NCI-H2227 (cell line): ENCODE measurements at regions not wholly inside any gene's neighbourhood (a gene's known extent, or its start where the extent isn't known, plus 50 kb on each side); places are given as distances from the start of the nearest gene placed in this dataset.
A peak's percentile ranks its signal among the peaks of the same experiment; 100 is the strongest.

Experiments used
- DNase-seq: peaks from one replicate; lab custom pipeline; 2025; ENCODE audit not compliant: unreplicated experiment; lab: John Stamatoyannopoulos, UW

DNA sequence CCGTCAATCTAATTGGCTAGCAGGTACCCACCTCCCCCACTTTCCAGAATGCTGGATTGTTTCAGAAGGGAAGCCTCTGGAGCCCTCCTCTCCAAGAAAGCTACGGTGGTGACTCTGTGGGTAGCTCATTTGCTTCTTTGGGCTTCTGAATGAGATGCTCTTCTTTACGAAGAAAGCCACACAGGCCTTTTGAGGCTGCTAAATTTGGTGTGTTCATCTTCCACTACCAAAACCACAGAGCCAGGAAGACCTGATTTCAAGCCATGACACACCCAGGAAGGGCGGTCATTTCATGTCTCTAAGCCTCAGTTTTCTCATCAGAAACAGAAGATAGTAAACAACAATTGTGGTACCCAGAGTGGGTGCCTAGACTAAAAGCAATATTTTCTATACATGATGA is 901.2 kb downstream of the KCNMA1 start:
- DNase-seq, result no peak

DNA sequence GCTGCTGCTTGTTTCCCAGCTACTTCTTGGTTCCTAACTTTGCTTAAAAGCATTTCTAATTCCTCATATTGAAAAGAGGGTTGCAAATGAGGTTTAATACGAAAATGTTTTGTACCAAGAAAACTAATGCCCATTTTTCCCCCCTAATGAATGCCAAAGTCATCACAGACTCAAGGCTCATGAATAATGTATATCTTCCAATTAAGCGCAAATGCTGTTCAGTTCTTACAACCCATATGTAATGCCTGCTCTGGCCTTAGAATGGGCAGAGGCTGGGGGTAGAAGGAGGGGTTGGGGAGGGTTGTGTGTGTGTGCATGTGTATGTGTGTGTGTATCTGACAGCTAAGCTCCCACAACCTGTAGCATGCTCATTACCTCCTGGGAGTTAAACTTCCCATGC is 901.7 kb downstream of the KCNMA1 start:
- DNase-seq, result no peak

DNA sequence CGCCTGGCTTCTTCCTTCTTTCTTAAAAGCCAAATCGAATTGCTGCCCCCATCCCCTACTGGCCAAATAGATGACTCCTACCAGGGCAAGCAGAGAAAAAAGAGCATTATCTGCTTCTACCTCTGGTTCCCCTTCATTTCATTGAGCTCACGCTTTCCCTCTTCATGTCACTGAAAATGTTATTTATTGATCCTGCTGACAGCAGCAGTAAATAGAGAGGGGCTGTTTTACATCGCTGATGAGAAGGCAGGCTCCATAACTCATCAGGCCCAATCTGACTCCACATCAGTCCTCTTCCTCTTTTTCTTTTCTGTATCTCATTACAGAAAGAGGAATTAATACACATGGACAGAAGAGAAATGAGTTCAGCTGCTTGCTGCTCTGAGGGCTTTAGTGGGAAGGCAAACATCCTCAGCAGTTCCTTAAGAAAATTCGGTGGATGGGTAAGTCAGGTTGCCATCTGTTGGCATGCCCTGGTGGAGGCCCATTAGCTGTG is 904.1 kb downstream of the KCNMA1 start:
- DNase-seq, result no peak

DNA sequence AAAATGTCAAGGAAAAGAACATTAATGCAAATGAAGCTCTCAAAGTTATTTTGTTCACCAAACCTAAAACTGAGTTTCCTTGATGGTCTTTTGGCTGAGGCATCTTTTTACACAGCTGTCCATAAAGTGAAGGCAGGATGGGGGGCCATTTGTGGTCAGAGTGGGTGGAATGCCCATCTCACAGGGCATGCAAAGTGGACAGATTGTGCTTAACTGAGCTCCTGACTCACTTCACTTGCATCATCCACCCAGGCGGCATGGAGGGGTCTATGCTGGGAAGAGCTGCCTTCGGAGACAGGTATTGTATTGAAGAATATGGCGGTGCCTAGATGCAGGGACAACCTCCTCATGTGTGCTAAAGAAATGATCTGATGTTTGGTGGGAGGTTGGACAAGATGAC is 905.3 kb downstream of the KCNMA1 start:
- no peak for DNase-seq

DNA sequence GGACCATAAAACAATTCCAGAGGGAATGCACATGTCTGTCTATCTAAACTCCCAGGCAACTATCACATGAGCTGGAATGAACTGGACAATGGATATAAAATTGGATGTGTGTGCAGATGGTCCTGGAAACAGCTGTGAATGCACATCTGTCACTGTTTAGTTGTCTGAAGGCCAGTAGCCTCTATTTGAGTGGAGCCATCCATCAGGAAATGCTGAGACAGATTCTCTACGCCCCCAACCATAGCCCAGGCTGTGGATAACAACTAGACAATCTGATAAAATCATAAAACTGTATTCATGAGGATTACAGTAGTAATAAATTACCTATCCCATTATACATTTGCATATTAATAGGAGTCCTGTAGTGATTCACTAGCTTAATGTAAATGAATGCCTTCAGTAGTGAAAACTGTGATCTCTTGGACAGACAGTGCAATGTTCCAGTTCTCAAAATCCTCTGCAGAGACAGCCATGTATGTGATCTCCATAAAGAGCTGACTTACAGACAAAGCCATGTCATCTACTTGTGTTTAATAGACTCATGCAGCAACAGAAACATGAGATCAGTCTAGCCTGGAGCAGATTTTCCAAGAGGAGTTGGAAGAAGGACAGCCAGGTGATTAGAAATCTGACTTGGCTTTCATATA is 907.6 kb downstream of the KCNMA1 start:
- DNase-seq, result no peak

DNA sequence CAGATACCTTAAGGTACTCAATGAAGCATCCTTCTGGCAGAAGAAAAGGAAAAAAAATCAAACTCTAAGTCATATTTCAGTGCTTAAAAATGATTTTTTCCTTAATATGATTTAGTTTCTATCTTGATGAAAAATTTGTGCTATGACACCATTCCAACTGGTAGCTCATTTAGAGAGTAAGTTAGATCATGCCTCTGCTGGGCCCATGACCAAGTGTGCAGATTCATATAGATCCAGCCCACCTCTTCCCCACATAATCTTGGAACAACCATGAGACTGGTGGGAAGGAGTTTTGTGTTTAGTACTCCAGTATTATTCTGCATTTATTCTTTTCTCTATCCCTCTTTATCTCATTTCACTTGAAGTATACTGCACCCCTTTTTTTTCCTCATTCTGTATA is 908.3 kb downstream of the KCNMA1 start:
- no peak for DNase-seq

DNA sequence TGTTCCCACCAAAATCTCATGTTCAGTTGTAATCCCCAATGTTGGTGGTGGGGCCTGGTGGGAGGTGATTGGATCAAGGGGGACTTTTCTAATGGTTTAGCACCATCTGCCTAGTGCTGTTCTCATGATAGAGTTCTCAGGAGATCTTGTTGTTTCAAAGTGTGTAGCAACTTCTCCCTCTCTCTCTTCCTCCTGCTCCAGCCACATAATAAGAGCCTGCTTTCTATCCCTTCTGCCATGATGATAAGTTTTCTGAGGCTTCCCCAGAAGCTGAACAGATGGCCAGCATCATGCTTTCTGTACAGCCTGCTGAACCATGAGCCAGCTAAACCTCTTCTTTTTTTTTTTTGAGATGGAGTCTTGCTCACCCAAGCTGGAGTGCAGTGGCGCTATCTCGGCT is 910.6 kb downstream of the KCNMA1 start:
- no peak for DNase-seq

DNA sequence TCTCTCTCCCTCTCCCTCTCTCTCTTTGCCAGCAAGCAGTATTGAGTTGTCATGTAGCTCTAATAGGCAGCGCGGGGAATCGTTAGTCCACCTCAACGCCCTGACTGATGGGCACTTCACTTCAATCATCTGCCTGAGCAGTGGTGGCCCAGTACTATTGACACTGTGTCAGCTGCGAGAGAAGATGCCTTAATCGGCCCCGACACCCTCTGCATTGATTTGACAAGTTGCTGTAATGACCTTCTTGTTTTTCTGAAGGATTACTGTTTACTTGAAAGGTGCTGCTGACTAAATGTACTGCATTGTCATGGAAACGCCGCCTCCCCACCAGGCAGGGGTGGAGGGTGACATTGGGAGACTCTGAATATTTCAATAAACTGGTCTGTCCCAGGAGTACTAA is 913.8 kb downstream of the KCNMA1 start:
- peak; percentile 41 for DNase-seq

DNA sequence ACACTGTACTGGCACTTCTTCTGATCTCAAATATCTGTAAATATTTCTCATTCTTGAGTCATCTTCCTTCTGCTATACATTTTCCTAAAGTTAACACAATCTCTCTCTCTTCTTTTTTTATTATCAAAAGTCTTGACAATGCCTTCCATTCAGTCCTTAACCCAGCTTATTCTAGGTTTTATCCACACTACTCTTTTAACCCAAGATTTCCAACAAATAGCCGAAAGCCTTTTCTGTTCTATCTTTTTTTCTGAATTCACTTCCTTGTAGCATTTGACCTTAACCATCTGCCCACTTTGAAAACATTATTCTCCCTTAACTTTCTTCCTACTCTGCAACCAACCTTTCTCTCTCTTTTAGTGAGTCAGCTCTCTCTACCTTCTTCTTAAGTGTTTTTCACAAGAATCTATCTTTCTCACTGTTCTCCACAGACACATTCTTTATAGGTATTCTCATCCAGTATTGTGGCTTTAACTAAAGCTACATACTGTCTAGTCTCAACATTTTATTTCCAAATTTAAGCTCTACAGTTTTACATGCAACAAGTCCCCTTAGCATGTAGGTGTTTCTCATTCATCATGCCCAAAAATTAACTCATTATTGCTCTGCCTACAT is 915.6 kb downstream of the KCNMA1 start:
- DNase-seq, result no peak

DNA sequence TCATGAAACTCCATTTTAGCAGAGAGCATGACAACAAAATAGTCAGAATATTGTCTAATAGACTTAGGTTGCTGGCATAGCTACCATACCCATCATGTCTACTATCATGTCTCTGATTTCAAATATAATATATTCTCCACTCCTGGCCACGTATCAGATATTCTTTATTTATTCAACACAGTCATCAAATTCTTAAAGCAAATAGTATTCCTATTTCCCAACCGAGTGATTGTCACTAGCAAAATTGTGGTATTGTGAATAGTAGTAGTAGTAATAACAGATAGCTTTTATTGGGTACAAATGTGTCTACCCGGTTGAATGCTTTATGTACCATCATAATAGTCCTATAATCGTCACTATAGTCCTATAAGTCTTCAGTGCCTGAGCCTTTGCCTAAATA is 918.6 kb downstream of the KCNMA1 start:
- DNase-seq, result no peak

DNA sequence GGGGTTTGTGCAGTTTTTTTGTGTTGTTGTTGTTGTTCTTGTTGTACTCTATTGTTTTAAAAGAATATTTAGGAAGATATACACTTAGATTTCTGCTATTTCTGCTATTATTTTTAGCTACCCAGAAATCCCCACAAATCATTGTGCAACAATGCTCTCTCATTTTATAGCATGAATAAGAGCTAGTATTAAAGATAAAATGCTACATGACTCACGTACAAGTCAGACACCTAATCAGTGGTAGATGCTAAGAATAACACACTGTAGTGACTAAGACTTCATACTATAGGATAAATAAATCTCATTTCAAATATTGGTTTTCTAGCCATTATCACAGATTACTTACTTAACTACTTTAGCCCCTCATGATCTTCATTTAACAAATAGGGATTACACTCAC is 920.5 kb downstream of the KCNMA1 start:
- no peak for DNase-seq

DNA sequence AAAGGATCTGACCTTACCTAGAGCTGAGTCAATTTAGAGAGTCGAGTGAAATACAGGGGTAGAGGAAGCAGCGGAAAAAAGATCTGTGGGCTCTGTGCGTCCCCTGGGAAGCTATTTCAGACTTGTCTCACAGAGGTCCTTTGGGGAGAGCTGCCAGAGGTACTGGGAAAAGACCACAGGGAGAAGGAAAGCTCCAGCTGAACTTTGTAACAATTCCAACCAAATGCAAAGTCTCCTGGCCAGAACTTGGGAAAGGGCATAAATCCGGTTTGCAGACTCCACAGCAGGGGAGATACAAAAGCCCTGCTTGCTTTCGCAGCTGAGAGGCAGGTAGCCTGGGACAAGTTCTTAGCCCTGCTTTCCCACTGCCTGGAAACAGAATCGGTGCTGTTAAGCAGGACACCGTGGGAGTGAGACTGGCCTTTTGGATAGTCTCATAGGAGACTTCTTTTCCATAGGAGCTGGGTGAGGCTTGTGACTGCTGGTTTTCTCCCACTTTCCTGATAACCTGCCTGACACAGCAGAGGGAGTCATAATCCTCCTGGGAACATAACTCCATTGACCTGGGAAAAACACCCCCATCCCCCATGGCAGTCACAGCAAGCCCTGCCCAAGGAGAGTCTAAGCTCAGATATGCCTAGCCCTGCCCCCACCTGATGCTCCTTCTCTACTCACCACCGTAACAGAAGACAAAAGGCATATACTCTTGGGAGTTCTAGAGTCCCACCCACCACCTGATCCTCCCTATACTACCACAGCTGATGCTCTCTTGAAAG is 926.2 kb downstream of the KCNMA1 start:
- no peak for DNase-seq

DNA sequence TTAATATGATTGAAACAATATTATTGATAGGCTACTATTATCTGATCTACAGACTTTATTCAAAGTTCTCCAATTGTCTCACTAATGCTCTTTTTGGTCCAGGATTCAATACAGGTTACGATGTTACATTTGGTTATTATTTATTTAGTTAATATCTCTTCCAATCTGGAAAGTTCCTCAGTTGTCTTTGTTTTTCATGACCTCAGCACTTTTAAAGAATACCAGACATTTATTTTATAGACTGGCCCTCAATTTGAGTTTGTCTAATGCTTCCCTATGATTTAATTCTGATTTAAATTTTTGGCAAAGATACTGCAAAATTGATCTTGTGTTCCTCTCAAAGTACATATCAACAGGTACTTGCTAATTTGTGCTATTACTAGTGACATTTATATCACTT is 937.4 kb downstream of the KCNMA1 start:
- no peak for DNase-seq

DNA sequence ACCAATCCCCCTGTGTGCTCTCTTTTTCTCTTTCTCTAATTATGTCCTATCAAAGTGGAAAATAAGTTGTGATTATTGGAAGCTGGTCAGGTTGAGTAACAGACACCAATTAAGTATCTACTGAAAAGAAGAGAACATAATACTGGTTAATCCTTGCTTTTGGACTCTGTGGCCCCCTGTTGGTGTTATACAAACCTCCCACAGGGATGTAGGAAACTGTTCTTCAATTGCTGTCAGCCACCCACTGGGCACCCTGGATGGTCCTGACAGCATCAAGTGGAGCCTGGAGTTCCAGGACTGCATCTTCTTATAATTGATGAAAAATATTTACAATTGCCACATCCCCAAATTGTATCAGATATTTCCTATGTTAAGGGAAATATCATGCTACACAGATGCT is 939.7 kb downstream of the KCNMA1 start:
- DNase-seq, result no peak

DNA sequence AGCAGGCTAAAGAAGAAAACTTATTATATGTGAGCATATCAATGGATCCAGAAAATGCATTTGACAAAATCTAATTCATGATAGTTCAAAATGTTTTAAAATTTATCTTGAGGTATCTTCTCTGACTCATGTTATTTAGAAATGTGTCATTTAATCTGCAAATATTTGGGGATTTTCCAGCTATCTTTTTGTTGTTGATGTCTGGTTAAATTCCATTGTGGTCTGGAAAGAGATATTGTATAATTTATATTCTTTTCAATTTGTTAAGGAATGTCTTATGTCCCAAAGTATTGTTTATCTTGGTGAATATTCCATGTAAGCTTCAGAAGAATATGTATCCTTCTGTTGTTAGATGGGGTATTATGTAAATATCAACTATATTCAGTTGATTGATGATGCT is 942.5 kb downstream of the KCNMA1 start:
- DNase-seq, result no peak

DNA sequence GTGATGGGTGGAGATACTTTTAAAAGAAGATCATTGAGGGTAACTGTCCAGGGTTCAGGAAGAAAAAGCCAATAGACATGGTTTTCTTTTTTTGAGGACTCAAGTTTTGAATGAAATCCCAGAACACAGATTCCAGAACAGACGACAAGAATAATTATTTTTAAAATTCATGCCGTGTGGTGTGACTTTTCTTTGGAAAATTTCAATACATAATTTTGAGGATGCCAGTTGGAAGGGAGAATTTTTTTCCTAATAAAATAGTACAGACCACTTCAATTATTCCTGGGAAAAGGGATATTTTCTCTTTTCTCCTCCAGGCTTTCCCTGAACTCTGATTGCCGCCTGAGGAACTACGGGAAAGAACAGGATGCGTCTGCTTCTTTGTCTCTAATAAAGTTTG is 951.4 kb downstream of the KCNMA1 start:
- DNase-seq, result no peak

DNA sequence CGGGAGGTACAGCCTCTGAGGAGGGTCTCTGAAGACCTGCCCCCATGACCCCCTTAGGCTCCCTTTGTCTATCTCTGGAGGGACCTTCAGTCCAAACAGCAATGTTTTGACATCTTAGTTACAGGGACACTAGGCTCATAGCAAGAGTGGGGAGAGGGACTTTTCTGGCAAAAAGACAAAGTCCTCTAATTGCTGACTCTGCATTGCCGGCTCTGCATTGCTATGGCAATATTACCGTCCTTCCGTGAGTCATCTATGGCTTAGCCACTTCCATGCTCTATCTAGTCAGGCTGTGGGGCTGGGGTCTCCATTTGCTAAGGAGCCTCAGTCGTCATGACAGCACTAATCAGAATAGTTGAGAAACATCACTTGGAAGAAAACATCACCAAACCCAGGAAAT is 952.6 kb downstream of the KCNMA1 start:
- DNase-seq, result no peak

DNA sequence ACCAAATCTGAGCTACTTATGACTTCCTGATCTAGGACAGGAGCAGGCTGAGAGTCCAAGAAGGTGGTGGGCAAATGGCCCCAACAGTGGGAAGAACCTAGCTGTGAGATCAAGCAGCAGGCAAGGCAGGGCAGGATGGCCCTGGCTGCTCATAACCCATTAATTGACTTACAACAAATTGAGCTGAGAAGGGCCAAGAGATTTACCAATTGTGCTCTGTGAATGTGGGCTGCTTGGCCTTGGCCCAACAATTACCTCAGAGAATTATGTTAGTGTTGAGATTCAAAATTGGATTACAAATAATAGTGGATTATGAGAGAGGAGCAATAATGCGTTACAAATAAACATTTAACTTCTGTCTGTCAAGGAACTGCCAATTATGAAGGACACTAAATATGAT is 956.5 kb downstream of the KCNMA1 start:
- DNase-seq, result no peak

DNA sequence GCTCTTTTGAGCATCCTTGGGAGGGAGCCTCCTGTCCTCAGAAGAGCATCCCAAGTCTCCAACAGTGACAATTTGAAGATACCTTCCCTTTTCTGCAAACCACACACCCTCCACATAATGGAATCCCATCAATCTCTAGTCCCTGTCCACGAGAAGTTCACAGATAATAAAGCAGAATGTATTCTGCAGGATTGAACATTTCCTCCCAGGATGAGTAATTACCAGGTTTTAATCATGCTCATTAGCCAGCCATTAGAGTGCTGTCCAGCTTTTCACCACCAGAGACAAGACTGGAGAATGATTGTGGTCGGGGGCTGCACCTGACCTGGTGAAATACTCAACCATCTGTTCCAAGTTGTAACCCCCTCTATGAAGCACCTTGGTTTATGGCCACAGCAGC is 958.6 kb downstream of the KCNMA1 start:
- DNase-seq, result no peak

DNA sequence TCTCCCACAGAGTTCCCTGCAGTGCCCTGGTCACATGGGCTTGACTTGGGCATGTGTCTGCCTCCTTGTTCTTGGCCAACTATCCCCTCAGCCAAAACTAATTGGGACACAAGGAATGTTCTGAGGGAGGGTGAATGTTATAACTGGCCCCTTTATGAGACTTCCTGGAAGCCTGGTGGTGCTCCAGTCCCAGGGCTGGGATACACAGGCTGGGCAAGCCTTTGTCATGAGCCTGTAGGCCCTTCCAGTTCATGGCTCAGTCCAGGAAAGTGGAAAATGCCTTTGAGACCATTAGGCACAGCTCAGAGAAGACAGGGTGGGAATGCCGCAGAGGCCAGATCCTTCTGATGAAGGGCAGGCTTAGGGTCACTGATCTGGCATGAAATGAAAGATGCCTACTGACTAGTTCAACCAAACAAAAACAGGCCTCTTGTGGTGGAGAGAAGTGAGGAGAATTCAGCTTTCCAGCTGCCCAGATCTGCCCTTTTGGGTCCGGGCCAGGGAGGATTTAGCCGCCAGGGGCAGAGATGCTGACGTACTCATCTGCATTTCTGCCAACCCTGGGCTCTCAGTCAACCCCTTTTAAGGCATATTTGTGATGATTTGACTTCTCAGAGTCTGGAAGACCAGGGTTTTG is 961.5 kb downstream of the KCNMA1 start:
- DNase-seq, result no peak

DNA sequence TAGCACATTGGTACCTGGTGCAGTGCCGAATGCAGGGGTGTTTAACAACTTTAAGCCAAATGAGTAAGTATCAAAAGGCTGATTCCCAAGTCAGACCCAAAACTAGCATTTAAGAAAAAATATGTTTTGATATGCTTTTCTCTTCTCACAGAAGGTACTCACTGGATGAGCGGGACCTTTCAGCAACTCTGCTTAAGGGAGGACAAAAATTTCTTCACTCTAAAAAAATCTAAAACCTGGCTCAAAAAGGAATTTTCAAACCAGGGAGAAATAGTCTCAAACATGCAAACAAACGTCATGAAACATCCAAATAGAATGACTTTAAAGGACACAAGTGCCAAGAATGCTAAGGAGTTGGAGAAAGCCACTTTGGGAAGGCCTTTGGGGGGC is 962.1 kb downstream of the KCNMA1 start:
- no peak for DNase-seq
